Activated naive CD4-positive, alpha-beta T cell treated with anti-CD3 and anti-CD28 coated beads, Interleukin-2, amount 10 ng/mL, durations not matched to agents 7 days and 5 days (primary cell): ENCODE measurements at regions not wholly inside any gene's neighbourhood (a gene's known extent, or its start where the extent isn't known, plus 50 kb on each side); places are given as distances from the start of the nearest gene placed in this dataset.
"Not testable (repeated sequence)": the region's sequence is repeated elsewhere in the genome, so short reads cannot be mapped to it uniquely, and the experiment has no call there.

Experiments used
- CTCF ChIA-PET: fragments of 350-600 bp; sonication (Branson Sonifier 250); formaldehyde crosslinking; loops from one replicate; lab custom pipeline; 2021; ENCODE audit warnings: antibody characterized with exemption; lab: Charles Lee
- DNase-seq: peaks from one replicate; pipeline ENCODE4 v3.0.0-alpha.2; 2020
- H3K27ac Mint-ChIP-seq: one replicate; pipeline ENCODE4 v1.8.0; 2021; ENCODE audit warnings: mild to moderate bottlenecking, moderate library complexity, mixed read lengths
- H3K27me3 Mint-ChIP-seq: one replicate; pipeline ENCODE4 v1.8.0; 2021; ENCODE audit warnings: mild to moderate bottlenecking, mixed read lengths
- H3K36me3 Mint-ChIP-seq: one replicate; pipeline ENCODE4 v1.8.0; 2021; ENCODE audit warnings: mixed read lengths
- H3K4me1 Mint-ChIP-seq: one replicate; pipeline ENCODE4 v1.8.0; 2021; ENCODE audit warnings: mixed read lengths
- H3K4me3 Mint-ChIP-seq: one replicate; pipeline ENCODE4 v1.8.0; 2021; ENCODE audit warnings: mild to moderate bottlenecking, moderate library complexity, mixed read lengths
- H3K9me3 Mint-ChIP-seq: one replicate; pipeline ENCODE4 v1.8.0; 2021; ENCODE audit warnings: mixed read lengths

DNA sequence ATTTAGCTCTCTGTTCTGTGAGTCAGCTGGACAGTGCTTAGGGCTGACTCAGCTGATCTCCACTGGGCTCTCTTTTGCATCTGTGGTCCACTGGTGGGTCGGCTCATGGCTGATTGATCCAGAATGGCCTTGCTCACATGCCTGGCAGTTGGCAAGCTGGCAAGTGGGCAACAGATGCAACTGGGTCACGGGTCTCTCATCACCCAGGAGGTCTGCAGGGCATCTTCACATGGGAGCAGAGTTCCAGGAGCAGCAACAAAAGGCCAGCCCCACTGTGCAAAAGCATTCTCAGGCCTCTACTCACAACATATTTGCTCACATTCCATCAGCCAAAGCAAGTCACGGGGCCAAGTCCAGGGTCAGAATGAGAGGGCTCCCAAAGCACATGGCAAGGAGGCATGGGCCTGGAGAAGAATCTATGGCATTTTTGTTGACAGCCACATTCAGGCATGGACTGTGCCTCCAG lies 98.8 kb downstream of the OAT start:
- H3K27me3 Mint-ChIP-seq = no peaks in the 10 kb centered on the region
- H3K4me1 Mint-ChIP-seq = no peaks in the 10 kb centered on the region
- no peaks in the 10 kb centered on the region for H3K9me3 Mint-ChIP-seq
- DNase-seq = no peak
- H3K36me3 Mint-ChIP-seq = no peaks in the 10 kb centered on the region
- CTCF ChIA-PET = interaction anchor here (0.6 kb wide), 1 partner anchor 244 kb away, joined by 3 read pairs; no protein-coding TSS in a partner anchor
- H3K27ac Mint-ChIP-seq = no peak overlapping the region
- H3K4me3 Mint-ChIP-seq = no peak overlapping the region

DNA sequence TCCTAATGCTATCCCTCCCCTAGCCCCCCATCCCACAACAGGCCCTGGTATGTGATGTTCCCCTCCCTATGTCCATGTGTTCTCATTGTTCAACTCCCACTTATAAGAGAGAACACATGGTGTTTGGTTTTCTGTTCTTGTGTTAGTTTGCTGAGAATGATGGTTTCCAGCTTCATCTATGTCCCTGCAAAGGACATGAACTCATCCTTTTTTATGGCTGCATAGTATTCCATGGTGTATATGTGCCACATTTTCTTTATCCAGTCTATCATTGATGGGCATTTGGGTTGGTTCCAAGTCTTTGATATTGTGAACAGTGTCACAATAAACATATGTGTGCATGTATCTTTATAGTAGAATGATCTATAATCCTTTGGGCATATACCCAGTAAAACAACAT lies 99.2 kb downstream of the OAT start:
- H3K4me1 Mint-ChIP-seq, H3K9me3 Mint-ChIP-seq, H3K36me3 Mint-ChIP-seq, H3K4me3 Mint-ChIP-seq, DNase-seq, H3K27me3 Mint-ChIP-seq, CTCF ChIA-PET, H3K27ac Mint-ChIP-seq: not testable (repeated sequence)

DNA sequence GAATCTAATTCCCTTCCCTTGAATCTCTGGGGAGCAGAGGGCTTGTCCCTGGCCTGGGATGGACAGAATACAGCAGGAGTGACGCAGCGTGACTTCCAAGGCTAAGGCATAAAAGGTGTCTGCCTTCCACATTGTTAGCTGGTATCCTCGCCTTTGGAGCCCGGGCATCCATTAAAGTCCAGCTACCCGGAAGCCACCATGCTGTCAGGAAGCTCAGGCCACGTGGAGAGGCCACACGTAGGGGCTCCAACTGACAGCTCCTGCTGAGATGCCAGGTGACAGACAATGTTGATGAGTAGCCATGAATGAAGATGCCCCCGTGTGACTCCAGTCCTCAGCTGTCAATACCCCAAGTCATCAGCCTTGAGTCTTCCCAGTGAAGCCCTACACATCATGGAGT lies 99.9 kb downstream of the OAT start:
- Mint-ChIP-seq H3K4me3 (no peak overlapping the region), H3K4me1 (no peaks in the 10 kb centered on the region), H3K36me3 (no peaks in the 10 kb centered on the region), H3K27me3 (no peaks in the 10 kb centered on the region), H3K9me3 (no peaks in the 10 kb centered on the region), H3K27ac (no peak overlapping the region)
- CTCF ChIA-PET = no interaction called here
- DNase-seq = no peak

DNA sequence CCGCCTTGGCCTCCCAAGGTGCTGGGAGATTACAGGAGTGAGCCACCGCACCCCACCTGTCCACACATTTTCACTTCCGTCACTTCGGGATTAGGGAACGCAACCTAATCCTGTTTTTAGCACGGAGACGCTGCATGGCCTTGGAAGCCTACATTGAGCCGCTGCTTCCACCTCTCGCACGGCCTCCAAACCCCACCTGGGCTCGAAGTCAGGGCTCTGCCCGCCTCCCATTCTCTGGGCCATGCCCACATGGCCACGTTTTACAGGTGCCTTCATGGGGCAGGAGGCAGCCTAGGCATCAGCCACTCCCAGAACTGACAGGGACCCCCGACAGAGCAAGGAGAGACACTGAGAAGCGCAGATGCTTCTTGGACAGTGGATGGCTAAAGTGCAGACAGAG lies 100.6 kb downstream of the OAT start:
- no peaks in the 10 kb centered on the region for H3K27me3 Mint-ChIP-seq
- no peak for DNase-seq
- no peak overlapping the region for H3K27ac Mint-ChIP-seq
- H3K4me1 Mint-ChIP-seq = no peaks in the 10 kb centered on the region
- H3K36me3 Mint-ChIP-seq = no peaks in the 10 kb centered on the region
- CTCF ChIA-PET = no interaction called here
- H3K9me3 Mint-ChIP-seq = no peaks in the 10 kb centered on the region
- H3K4me3 Mint-ChIP-seq = no peak overlapping the region

DNA sequence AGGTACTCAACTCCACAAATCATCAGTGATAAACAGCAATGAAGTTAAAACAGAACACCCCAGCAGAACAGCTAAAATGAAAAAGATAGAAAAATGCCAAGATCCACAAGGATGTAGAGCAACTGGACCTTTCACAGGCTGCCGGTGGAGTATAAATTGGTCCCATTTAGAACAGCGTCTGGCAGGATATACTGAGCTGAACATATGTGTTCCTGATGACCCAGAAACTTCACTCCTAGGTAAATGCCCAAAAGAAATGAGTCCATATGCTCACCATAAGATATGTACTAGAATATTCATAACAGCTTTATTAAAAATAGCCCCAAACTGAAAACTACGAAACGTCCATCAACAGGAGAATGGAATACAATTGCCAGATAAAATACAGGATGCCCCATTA lies 102.4 kb downstream of the OAT start:
- H3K27ac Mint-ChIP-seq = no peak overlapping the region
- H3K36me3 Mint-ChIP-seq = no peaks in the 10 kb centered on the region
- no peaks in the 10 kb centered on the region for H3K9me3 Mint-ChIP-seq
- no peaks in the 10 kb centered on the region for H3K27me3 Mint-ChIP-seq
- CTCF ChIA-PET = no interaction called here
- no peak for DNase-seq
- H3K4me1 Mint-ChIP-seq = no peaks in the 10 kb centered on the region
- no peak overlapping the region for H3K4me3 Mint-ChIP-seq

DNA sequence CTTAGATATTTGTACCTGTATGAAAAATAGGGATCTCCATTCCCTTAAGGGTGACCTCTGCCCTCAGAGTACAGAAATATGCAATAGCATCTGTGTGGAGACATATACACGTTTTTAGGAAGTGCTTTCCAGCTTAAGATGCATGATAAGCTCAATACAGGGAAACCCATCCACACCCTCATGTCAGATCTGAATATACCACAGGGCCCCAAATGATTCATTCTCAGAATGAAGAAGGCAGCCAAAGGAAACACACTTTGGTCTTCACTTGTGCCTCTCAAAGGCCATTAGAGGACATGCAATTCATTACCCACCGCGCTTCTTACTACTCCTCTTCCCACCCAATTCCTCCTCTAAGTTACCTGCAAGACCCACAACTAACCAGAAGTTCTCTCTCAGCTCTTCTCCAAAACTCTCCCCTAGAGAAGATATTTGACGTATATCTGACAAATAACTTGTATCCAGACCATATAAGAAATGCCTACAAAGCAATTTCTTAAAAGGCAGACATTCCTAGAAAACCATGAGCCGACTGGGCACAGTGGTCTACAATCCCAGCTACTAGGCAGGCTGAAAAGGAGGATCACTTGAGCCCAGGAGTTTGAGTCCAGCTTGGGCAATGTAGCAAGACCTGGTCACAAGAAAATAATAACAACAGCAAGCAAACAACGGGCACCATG lies 103.0 kb downstream of the OAT start:
- Mint-ChIP-seq H3K4me1 (no peaks in the 10 kb centered on the region), H3K27ac (no peak overlapping the region), H3K36me3 (no peaks in the 10 kb centered on the region), H3K9me3 (no peaks in the 10 kb centered on the region), H3K27me3 (no peaks in the 10 kb centered on the region), H3K4me3 (no peak overlapping the region)
- CTCF ChIA-PET = no interaction called here
- no peak for DNase-seq

DNA sequence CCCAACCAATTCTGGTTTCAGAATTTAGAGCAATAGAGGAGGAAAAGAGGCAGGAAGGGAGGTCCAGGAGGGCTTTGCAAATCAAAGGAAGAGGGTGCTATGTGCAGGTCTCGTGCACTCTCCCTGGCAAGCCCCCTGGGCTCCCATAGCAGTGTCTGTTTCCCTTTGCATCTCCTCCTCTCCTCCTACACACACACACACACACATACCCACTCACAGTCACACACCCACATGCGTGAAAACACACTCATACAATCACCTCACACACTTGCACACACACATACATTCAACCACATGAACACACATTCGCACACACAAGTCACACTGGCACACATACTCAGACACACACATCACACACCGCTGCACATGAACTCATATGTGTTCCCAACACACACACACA lies 105.3 kb downstream of the OAT start:
- DNase-seq = no peak
- H3K27ac Mint-ChIP-seq = no peak overlapping the region
- no peak overlapping the region for H3K4me3 Mint-ChIP-seq
- CTCF ChIA-PET = no interaction called here
- no peaks in the 10 kb centered on the region for H3K9me3 Mint-ChIP-seq
- H3K36me3 Mint-ChIP-seq = no peaks in the 10 kb centered on the region
- no peaks in the 10 kb centered on the region for H3K4me1 Mint-ChIP-seq
- H3K27me3 Mint-ChIP-seq = no peaks in the 10 kb centered on the region

DNA sequence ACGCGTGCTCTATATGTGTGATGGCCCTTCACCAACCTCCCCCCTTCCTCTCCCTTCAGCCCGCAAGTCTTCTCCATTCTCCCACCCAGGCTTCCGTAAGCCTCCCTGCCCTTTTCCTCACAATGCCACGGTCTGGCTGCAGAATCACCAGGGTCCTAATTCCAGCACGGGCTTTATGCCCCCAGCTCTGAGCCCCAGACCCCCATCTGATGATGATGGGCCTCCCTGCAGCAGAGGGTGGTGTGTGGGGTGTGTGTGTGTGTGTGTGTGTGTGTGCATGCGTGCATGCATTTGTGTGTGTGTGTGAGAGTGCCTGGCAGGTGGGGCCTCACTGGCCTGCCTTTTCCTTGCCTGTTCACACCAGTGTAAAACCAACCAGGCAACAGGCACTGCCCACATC lies 109.9 kb downstream of the OAT start:
- DNase-seq = no peak
- no peaks in the 10 kb centered on the region for H3K27me3 Mint-ChIP-seq
- H3K36me3 Mint-ChIP-seq = no peaks in the 10 kb centered on the region
- H3K27ac Mint-ChIP-seq = no peak overlapping the region
- H3K4me3 Mint-ChIP-seq = no peak overlapping the region
- CTCF ChIA-PET = no interaction called here
- no peaks in the 10 kb centered on the region for H3K4me1 Mint-ChIP-seq
- H3K9me3 Mint-ChIP-seq = no peaks in the 10 kb centered on the region

DNA sequence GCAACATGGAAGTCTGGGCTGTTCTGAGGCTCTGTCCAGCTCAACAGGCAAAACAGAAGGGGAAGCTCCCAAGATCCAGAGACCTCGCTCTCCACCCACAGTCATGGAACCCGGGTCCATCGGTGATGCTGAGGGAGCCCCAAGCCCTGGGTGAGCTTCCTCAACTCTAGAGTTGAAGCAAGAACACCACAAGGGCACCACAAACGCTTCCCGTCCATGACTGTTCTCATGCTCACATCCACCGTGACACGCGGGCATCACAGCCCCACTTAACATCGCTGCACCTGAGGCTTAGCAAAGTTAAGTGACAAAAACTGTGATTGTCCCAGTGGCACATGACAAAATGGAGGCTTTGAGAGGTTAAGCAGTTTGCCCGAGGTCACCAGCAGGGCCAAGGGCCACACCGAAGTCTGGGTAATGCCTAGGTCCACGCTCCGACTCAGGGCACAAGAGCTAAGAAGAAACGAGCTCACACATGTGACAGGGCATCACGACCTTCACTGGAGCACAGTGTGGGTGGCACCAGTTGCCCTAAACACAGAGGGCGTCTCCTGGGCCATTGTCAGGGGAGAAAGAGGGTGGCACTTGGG lies 110.6 kb downstream of the OAT start:
- CTCF ChIA-PET = no interaction called here
- no peak overlapping the region for H3K27ac Mint-ChIP-seq
- no peaks in the 10 kb centered on the region for H3K4me1 Mint-ChIP-seq

DNA sequence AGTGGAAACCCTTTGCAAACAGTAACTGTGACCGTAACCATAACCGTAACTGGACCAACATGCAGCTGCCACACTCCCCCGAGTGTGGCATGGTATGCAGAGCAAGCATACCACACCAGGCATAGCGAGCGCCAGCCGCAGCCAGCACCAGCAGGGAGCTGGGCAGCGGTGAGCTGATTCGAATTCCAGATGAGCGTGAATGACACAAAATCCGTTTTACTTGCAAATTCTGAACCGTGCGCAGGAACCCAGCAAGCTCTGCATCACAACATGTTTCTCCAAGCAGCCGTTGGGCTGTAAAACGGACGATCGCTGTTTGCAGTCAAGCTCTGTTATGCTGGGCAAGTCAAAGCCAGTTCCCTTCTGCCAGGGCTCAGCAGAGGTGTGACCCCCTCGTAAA lies 111.1 kb downstream of the OAT start:
- no peaks in the 10 kb centered on the region for H3K9me3 Mint-ChIP-seq
- H3K27me3 Mint-ChIP-seq = no peaks in the 10 kb centered on the region
- DNase-seq = no peak
- no peak overlapping the region for H3K27ac Mint-ChIP-seq
- no peaks in the 10 kb centered on the region for H3K36me3 Mint-ChIP-seq
- H3K4me1 Mint-ChIP-seq = no peaks in the 10 kb centered on the region
- no peak overlapping the region for H3K4me3 Mint-ChIP-seq
- CTCF ChIA-PET = no interaction called here

More for the DNA sequence above, 110.6 kb downstream of the OAT start:
- no peaks in the 10 kb centered on the region for H3K36me3 Mint-ChIP-seq
- H3K4me3 Mint-ChIP-seq = no peak overlapping the region
- no peaks in the 10 kb centered on the region for H3K9me3 Mint-ChIP-seq
- H3K27me3 Mint-ChIP-seq = no peaks in the 10 kb centered on the region
- DNase-seq = no peak

DNA sequence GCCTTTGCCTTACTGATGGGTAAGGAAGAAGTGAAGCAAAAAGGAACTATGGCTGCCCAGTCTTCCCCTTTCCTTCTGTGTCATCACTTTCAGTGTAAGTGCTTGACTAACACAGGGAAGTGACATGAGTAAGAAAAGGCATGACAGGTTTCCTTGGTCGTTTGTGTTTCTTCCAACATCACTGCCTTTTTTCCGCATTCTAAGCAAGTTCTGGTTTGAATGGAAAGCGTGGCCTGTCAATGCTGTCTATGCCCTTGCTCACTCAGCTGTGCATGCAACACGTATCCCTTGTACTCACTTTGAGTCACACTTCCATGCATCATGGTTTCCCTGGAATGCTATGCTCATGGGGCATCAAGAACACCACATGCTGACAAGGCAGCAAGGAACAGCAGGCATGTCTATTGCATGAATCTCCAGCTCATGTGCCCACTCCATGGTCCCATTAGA lies 111.8 kb downstream of the OAT start:
- H3K4me1 Mint-ChIP-seq = no peaks in the 10 kb centered on the region
- no peak overlapping the region for H3K4me3 Mint-ChIP-seq
- CTCF ChIA-PET = no interaction called here
- no peaks in the 10 kb centered on the region for H3K36me3 Mint-ChIP-seq
- H3K27me3 Mint-ChIP-seq = no peaks in the 10 kb centered on the region
- no peaks in the 10 kb centered on the region for H3K9me3 Mint-ChIP-seq
- H3K27ac Mint-ChIP-seq = no peak overlapping the region
- DNase-seq = no peak

DNA sequence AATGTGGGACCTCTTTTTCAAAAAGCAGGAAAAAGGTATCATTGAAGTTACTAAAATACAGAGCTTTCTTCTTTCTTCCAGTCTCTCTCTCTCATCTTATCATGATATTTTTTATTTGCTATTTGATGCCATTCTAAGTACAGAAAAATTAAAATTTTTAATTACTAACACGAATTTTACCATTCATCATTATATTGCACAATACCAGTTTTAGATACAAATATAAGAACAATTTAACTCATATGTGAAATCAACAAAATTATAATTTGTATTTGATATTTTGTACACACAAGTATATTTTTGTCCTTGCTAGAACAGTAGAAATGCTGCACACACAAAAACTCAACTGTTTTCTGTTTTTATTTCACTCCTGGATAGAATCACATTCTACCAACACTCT lies 112.2 kb downstream of the OAT start:
- peaks cover under 1% of the 10 kb centered on the region for H3K9me3 Mint-ChIP-seq
- H3K4me3 Mint-ChIP-seq = no peak overlapping the region
- CTCF ChIA-PET = no interaction called here
- DNase-seq = no peak
- H3K4me1 Mint-ChIP-seq = no peaks in the 10 kb centered on the region
- H3K36me3 Mint-ChIP-seq = no peaks in the 10 kb centered on the region
- no peak overlapping the region for H3K27ac Mint-ChIP-seq
- no peaks in the 10 kb centered on the region for H3K27me3 Mint-ChIP-seq

DNA sequence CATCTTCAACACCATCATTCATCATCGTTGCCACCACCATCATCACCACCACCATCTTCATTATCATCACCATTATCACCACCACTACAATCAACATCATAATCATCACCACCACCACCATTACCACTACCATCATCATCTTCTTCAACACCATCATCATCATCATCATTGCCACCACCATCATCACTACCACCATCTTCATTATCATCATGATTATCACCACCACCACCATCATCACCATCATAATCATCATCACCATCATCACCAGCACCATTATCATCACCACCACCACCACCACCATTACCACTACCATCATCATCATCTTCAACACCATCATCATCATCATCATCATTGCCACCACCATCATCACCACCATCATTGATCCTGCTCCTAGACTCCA lies 112.7 kb downstream of the OAT start:
- H3K27ac Mint-ChIP-seq = no peak overlapping the region
- peaks cover 6% of the 10 kb centered on the region for H3K9me3 Mint-ChIP-seq
- no peaks in the 10 kb centered on the region for H3K4me1 Mint-ChIP-seq
- no peak for DNase-seq
- no peak overlapping the region for H3K4me3 Mint-ChIP-seq
- no peaks in the 10 kb centered on the region for H3K36me3 Mint-ChIP-seq
- CTCF ChIA-PET = no interaction called here
- H3K27me3 Mint-ChIP-seq = no peaks in the 10 kb centered on the region

DNA sequence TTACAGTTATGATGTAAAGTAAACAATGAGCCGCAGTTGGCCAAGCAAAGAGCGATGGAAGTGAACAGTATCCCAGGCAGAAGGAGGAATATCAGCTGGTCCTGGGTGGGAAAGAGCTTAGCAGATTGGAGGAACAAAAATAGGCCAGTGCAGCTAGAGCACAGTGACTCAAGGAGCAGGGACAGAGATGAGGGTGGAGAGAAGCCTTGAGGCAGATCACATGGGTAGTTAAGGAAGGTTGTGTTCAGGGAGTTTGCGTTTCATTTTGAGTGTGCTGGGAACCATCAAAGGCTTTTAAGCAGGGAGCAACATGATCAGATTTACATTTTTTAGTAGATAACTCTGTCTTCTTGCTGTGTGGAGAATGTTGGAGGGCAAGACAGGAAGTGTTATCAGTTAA lies 113.6 kb downstream of the OAT start:
- Mint-ChIP-seq H3K9me3 (peaks cover 15% of the 10 kb centered on the region), H3K27ac (no peak overlapping the region), H3K4me1 (no peaks in the 10 kb centered on the region), H3K36me3 (no peaks in the 10 kb centered on the region), H3K27me3 (peaks cover 3% of the 10 kb centered on the region), H3K4me3 (no peak overlapping the region)
- CTCF ChIA-PET = no interaction called here
- no peak for DNase-seq

DNA sequence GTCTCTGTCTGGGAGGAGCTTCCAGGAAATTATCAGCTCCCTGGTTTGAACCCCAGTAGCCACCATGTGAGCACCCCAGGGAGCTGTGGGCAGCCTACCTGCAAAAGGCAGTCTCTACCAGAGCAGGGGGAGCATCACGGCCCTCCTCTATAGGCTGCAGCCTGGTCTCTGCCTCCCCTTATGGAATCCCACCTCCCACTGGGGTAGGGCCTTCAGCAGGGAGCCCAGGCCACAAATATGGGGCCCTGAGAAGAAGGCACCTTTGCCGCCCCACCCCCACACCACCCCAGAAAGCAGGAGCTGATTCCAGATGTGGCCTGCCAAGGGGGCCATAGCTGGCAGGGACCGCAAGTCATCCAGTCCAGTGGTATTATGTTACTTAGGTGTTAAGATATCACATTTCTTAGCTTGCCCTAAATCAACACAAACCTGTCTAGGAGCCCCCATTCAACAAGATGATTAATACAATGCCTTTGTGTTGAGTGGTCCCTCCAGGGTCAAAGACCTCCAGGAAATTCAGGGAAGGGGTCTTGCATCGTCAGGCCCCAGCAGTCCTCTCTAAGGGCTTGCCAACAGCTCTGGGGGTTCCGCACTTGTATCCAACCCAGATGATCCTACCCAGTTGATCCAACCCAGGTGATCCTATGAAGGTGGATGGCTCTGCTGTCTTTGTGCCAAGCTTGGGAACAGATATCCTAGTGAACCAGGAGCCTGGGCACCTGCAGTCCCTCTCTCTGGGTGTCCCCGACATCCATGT lies 114.9 kb downstream of the OAT start:
- no peak for DNase-seq
- Mint-ChIP-seq H3K36me3 (no peaks in the 10 kb centered on the region), H3K4me1 (no peaks in the 10 kb centered on the region), H3K27me3 (peaks cover 5% of the 10 kb centered on the region), H3K27ac (no peak overlapping the region), H3K9me3 (peaks cover 18% of the 10 kb centered on the region), H3K4me3 (no peak overlapping the region)
- CTCF ChIA-PET = no interaction called here
